GM23248 (cell line): ENCODE measurements at regions not wholly inside any gene's neighbourhood (a gene's known extent, or its start where the extent isn't known, plus 50 kb on each side); places are given as distances from the start of the nearest gene placed in this dataset.

Source experiments
- EZH2 ChIP-seq: fragments of 200-600 bp; sonication (generic); IDR thresholded peaks from 2 replicates; pipeline ENCODE4 v1.6.1; 2018; ENCODE audit warnings: antibody characterized with exemption, mild to moderate bottlenecking; ENCODE audit not compliant: insufficient read depth, poor library complexity, severe bottlenecking
- EZH2phosphoT487 ChIP-seq: fragments of 200-600 bp; sonication (generic); IDR thresholded peaks from 2 replicates; pipeline ENCODE4 v1.6.1; 2018; ENCODE audit warnings: antibody characterized with exemption, moderate library complexity, mild to moderate bottlenecking, low read depth; ENCODE audit not compliant: insufficient read depth

DNA sequence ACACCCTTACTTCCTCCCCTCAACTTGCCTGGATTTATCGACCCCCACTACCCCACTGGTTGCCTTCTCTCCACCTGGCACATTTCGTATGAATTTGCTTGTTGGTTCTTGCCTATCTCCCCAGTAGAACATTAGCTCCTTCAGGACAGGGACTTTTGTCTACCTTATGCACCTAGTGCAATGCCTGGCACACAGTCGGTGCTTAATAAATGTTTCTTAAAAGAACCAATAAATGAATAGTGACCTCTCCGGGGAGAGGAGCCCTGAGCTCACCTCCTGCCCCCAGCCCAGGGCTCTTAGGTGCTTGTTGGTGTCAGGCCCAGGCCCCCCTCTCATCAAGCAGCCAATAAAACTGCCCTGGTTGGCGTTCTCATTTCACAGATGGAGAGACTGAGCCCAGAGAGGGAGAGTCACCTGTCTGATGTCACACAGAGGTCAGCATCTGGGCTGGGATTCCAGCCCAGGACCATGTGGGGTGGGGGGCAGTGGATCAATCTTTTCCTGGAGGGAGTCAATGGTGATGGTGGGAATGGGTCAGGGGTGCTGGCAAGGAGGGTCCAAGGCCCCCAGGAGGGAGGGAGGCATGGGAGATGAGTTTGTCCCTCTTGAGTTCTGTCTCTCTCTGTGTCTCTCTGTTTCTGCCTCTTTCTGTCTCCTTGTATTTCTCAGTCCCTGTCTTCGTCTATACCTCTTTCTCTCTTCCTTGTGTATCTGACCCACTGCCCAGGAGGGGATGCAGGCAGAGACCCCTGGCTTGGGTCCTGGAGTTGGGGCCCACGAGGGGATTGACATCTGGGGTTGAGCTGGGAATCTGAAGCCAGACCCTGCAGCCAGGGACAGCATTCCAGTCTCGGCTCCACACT is 89.6 kb downstream of the CEBPB start:
- TF ChIP-seq EZH2phosphoT487 (no peak), EZH2 (no peak)
